ENCODE measurements at regions not wholly inside any gene's neighbourhood (a gene's known extent, or its start where the extent isn't known, plus 50 kb on each side); places are given as distances from the start of the nearest gene placed in this dataset.

- Histone ChIP-seq H3K4me1 (replicated peaks) (no peaks in the 10 kb centered on the region), H3K27me3 (replicated peaks; ENCODE audit: insufficient read depth) (no peaks in the 10 kb centered on the region), H3K9me3 (no peaks in the 10 kb centered on the region), H3K4me3 (no peak overlapping the region), H3K27ac (no peak overlapping the region), H3K36me3 (no peaks in the 10 kb centered on the region)
- DNase-seq (ENCODE audit: low spot score) = no peak
- 87% methylated on average over 2 of the region's 2 CpGs for WGBS
- TF ChIP-seq POLR2AphosphoS5 (IDR thresholded peaks at IDR 0.05) (no peak), CTCF (IDR thresholded peaks at IDR 0.05) (no peak), POLR2A (IDR thresholded peaks at IDR 0.05) (no peak)
- intact Hi-C loops (cut with DNase I) = no loop called here
Measured at GRCh38 chr20:22904386-22904785, 130.7 kb upstream of the SSTR4 start.

GRCh38 chr20:22904905-22905304, 130.2 kb upstream of the SSTR4 start:
- H3K4me3 ChIP-seq = no peak overlapping the region
- H3K4me1 ChIP-seq (replicated peaks) = no peaks in the 10 kb centered on the region
- no peak for DNase-seq (ENCODE audit: low spot score)
- intact Hi-C loops (cut with DNase I) = no loop called here
- no peaks in the 10 kb centered on the region for H3K27me3 ChIP-seq (replicated peaks; ENCODE audit: insufficient read depth)
- TF ChIP-seq POLR2AphosphoS5 (IDR thresholded peaks at IDR 0.05) = no peak
- TF ChIP-seq CTCF (IDR thresholded peaks at IDR 0.05) = no peak
- no peak for TF ChIP-seq POLR2A (IDR thresholded peaks at IDR 0.05)
- WGBS = 92% methylated on average over 2 of the region's 2 CpGs
- H3K27ac ChIP-seq = no peak overlapping the region
- no peaks in the 10 kb centered on the region for H3K36me3 ChIP-seq
- H3K9me3 ChIP-seq = no peaks in the 10 kb centered on the region

GRCh38 chr20:22905658-22906057, 129.5 kb upstream of the SSTR4 start:
- Histone ChIP-seq H3K27me3 (replicated peaks; ENCODE audit: insufficient read depth) (no peaks in the 10 kb centered on the region), H3K4me3 (no peak overlapping the region), H3K9me3 (no peaks in the 10 kb centered on the region), H3K27ac (no peak overlapping the region), H3K36me3 (no peaks in the 10 kb centered on the region), H3K4me1 (replicated peaks) (no peaks in the 10 kb centered on the region)
- intact Hi-C loops (cut with DNase I) = no loop called here
- WGBS = 40% methylated on average over 10 of the region's 10 CpGs
- no peak for DNase-seq (ENCODE audit: low spot score)
- no peak for TF ChIP-seq CTCF (IDR thresholded peaks at IDR 0.05)
- TF ChIP-seq POLR2AphosphoS5 (IDR thresholded peaks at IDR 0.05) = no peak
- no peak for TF ChIP-seq POLR2A (IDR thresholded peaks at IDR 0.05)

GRCh38 chr20:22908437-22908836, 126.7 kb upstream of the SSTR4 start:
- H3K4me1 ChIP-seq (replicated peaks) = no peaks in the 10 kb centered on the region
- H3K27me3 ChIP-seq (replicated peaks; ENCODE audit: insufficient read depth) = no peaks in the 10 kb centered on the region
- intact Hi-C loops (cut with DNase I) = no loop called here
- 52% methylated on average over 3 of the region's 3 CpGs for WGBS
- no peak overlapping the region for H3K27ac ChIP-seq
- no peak for DNase-seq (ENCODE audit: low spot score)
- H3K9me3 ChIP-seq = no peaks in the 10 kb centered on the region
- no peak overlapping the region for H3K4me3 ChIP-seq
- H3K36me3 ChIP-seq = no peaks in the 10 kb centered on the region
- TF ChIP-seq POLR2AphosphoS5 (IDR thresholded peaks at IDR 0.05) (no peak), POLR2A (IDR thresholded peaks at IDR 0.05) (no peak), CTCF (IDR thresholded peaks at IDR 0.05) (no peak)

GRCh38 chr20:22908944-22909343, 126.2 kb upstream of the SSTR4 start:
- Histone ChIP-seq H3K27ac (no peak overlapping the region), H3K27me3 (replicated peaks; ENCODE audit: insufficient read depth) (no peaks in the 10 kb centered on the region), H3K36me3 (no peaks in the 10 kb centered on the region), H3K9me3 (no peaks in the 10 kb centered on the region), H3K4me1 (replicated peaks) (no peaks in the 10 kb centered on the region), H3K4me3 (no peak overlapping the region)
- 89% methylated on average over 3 of the region's 3 CpGs for WGBS
- intact Hi-C loops (cut with DNase I) = no loop called here
- TF ChIP-seq CTCF (IDR thresholded peaks at IDR 0.05) (no peak), POLR2AphosphoS5 (IDR thresholded peaks at IDR 0.05) (no peak), POLR2A (IDR thresholded peaks at IDR 0.05) (no peak)
- DNase-seq (ENCODE audit: low spot score) = no peak

Measured in prostate gland (tissue), 2 donors.